GM21390 (cell line): ENCODE measurements at regions not wholly inside any gene's neighbourhood (a gene's known extent, or its start where the extent isn't known, plus 50 kb on each side); places are given as distances from the start of the nearest gene placed in this dataset.
"Not testable (repeated sequence)": the region's sequence is repeated elsewhere in the genome, so short reads cannot be mapped to it uniquely, and the experiment has no call there.

Source experiments
- ATAC-seq: cut with Tn5 transposase; IDR thresholded peaks from one replicate; pipeline ENCODE4 v1.9.1; 2021; ENCODE audit not compliant: unreplicated experiment

DNA sequence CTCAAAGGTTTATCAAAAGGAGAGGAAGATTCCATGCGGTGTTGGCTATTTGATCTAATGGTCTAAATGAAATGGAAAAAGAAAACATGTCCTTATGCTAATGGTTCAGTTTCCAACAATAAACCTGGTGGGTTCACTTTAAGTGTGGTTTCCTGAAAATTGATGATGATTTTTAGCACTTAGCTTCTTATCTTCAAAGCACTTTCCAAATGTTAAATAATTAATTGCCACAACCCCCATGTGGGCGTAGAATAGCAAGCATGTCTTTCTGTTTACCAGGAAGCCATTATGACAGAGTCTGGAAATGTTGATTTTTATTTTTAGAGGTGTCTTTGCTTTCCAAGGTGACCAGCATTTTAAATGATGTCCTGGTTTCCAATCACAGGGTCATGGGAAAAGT lies 134.8 kb upstream of the SLC4A4 start:
- ATAC-seq, result no peak

DNA sequence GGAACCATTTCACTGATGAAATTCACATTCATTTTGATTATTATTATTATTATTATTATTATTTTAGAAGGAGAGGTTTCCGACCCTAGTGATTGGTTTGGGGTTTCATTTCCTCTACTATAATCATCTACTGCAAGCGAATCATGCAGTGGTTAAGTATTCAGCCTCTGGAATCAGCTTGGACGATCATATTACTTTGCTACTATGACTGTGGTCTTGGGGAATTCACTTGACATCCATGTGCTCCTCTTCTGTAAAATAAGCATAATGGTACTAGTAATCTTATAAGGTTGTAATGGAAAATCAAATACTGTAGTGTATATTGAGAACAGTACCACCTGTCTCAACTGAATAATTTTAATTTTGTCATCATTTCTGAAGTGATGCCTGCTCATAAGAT lies 132.1 kb upstream of the SLC4A4 start:
- ATAC-seq, result no peak

DNA sequence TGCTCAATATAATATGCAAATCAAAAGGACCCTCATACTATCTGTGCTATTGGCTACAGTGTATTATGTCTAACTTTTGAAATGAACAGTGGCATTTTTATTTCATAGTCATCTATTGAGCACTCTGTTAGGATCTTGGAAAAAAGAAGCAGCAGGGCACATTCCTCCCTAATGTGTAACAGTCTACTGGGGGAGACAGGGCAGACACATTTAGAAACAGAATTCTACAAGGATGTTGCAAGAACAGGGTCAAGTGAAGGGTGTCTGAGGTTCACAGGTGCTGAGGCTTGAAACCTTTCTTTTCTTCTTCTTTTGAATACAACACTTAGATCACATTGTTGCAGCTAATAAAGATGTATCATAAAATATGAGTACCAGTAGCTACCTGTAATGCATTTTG lies 129.7 kb upstream of the SLC4A4 start:
- no peak for ATAC-seq

GRCh38 chr4:71210823-71211222 lies 128.0 kb upstream of the SLC4A4 start:
- ATAC-seq, result no peak

DNA sequence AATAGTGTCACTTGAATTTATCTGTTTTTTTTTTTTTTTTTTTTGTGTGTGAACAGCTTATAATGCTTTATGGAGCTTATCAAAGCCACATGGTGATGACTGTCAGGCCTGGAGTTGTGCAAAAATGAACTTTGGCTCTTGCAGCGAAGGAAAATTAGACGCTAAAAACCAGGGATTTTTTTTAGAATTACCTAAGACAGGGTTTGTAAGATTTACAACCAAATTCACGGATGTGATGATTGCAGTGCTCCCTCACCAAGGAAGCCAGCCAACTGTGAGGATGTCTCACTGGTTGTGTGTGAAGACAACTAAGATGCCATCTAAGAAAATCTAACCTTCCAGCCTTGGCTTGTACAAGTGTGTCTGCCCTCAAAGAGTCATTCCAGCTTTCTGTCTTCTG lies 127.1 kb upstream of the SLC4A4 start:
- no peak for ATAC-seq

- ATAC-seq, result no peak
These were observed 126.6 kb upstream of the SLC4A4 start for GRCh38 chr4:71212216-71212615.

DNA sequence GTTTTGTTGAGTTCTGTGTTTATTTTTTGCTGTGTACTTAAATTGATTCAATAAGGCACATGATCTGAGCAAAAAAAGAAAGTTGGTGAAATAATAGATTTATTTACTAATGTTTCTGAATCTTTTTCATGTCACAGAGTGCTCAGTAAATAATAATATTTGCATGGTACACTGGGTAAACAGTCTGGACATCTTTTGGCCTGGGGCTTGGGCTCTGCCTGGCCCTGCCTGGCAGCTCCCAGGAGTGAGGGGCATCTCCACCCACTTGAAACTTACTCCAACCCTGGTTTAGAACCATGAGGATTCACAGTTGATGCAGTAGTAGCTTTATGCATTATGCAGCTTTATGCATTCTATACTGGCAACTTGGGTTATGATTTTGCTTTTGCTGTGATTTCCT lies 124.2 kb upstream of the SLC4A4 start:
- no peak for ATAC-seq

DNA sequence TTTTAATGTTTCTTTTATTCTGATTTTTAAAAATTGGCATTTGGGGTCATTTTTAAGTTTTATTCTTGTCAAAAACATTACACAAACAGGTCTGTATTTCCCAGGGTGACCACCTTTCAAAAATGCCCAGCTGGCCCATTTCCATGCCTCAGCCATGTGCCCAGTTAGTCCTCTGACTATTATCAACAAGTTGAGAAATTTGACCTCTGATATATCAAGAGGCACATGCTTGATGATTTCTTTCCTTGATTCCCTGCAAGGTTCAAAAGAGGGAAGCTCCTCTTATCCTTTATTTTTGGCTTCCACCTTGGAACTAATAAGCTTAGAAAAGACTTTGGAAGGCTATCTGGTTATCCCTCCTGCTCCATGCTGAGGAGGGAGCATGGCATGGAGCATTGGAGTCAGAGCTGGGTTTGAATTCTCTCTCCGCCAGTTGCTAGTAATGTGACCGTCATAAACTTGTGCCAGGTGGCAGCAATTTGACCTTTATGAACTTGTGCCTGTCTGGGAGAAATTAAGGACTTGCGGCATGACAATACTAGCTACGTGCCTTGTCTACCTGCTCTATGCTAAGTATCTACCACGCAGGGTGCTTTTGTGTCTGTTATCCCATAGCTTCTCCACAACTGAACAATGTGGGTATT lies 122.4 kb upstream of the SLC4A4 start:
- no peak for ATAC-seq

DNA sequence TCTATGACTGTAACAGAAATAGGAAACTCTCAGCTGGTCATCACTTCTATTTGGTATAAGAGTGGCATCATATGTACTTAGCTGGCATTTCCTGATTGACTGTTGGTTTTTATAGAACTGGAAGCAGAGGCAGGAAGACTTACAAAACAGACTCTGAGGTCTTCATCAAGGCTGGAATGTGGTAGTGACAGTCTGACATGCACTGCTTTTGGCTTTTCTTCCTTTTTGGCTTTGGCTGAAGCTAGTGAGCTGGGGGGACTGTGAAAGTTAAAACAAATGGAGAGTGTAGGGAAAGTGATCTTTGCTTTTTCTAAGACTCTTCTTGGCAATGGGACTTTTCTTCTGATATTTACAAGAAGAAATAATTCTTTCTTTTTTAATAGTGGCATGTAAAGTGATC lies 121.1 kb upstream of the SLC4A4 start:
- no peak for ATAC-seq

DNA sequence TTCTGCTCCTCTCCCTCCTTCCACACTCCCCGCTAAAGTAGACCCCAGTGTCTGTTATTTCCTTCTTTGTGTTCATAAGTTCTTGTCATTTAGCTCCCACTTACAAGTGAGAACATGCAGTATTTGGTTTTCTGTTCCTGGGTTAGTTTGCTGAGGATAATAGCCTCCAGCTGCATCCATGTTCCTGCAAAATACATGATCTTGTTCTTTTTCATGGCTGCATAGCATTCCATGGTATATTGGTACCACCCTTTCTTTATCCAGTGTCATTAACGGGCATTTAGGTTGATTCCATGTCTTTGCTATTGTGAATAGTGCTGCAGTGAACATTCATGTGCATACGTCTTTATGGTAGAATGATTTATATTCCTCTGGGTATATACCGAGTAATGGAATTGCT lies 118.0 kb upstream of the SLC4A4 start:
- not testable (repeated sequence) for ATAC-seq

DNA sequence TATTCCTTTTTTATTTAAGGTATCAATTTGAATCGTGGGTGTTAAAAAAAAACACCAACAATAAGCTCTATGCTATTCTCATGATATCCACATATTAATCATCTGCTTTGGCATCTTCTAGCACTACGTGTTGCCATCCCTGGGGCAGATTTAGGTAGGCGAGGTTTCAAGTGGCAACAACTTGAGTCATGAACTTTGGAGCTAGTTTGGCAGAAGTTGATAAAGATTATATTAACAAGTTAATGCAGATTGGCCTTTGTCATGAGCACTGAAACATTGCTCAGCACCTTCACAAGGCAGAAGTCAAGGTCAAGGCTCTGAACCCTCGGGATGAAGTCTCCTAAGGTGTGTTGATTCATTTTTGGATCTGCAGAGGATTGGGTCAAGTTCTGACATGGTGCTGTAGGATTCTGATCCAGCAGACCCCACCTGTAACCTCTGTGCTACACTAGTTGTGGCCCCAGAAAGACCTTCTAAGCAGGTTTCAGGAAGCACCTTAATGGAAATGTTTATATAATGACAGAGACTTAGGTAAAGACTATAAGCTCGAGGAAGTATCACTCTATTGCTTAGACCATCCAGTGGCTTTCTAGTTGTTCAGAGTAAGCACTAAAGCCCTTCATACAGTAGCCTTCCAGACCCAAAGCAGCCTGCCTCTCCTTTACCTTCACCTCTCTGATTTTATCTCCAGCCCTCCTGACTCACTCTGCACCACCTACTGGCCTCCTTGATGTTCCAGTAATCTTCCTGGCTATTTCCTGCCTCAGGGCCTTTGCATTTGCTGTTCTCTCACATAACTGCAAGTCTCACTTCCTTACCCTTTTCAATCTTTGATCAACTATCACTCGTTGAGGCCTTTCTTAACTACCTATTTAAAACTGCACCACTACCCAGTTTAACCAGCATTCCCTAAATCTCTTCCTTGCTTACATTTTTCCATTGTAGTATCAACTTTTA lies 117.0 kb upstream of the SLC4A4 start:
- no peak for ATAC-seq

- ATAC-seq, result no peak
These were observed 116.2 kb upstream of the SLC4A4 start for GRCh38 chr4:71222661-71223060.

DNA sequence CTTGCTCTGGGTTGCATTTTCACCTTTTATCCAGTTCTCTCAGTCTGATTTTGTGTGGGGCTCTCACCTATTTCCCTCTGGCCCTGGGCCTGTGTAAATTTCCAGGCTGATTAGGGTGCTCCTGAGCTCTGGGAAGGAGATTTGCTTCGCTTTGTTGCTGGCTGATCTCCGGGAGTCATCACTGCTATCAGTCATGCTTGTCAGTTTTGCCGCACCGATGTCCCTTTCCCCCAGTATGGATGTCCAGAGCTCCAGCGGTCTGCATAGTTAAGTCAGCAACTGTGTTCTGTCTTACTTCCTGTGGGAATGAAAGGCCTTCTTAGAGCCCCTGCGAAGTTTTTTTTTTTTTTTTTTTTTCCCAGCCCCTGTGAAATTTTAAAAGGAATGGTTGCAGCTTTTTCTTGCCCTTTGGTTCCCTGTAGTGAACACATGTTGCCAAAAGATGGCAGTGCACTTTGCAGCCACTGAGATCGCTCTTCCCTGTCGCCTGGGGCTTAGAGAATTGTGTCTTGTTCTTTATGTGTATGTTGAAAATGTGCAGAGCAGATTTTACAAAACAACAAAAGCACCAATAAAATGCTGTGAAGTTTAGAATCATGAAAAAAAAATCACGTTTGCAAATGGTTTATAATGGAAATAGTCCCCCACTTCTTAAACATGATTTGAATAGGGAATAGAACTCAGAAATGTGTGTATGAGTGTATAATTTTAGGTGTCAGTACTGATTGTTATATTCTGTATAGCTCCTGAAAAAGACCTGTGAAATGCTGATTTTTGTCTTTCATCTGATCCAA lies 109.1 kb upstream of the SLC4A4 start:
- no peak for ATAC-seq

DNA sequence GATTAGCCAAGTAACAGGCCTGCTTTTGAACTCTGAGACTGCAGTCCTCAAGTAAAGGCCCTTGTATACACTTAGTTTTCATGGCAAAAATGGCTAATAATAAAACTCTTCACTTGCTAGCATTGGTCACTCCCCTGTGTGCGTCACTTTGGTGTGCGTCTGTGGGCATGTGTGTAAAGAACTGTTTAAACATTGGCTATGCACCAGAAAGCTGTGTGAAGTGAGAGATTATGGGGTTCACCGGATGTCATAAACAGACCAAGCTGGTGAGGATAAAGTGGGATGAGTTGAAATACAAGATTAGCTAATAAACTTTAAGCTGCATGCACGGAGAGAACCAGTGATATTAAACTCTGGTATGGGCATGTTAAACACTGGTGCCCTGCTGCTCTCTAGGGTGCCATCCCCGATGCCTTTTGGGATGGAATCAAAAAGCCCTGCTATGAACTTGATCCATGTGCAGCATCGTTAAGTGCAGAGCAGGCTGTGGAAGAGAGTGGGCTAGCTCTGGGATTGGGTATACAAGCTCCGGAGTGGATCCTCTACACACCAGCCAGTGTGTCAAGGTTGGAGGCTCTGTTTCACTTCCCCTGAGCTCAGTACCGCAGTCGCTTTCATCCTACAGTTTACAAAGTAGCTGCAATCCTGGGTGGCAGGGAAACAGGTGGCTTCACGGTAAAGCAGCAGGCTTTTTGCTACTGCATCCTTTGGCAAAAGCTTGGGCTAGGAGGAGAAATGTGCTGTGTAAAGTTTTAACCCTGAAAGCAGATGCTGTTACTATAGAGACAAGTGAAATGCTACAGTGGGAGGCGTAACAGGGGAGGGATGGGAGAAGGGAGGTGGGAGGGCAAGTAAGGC lies 108.3 kb upstream of the SLC4A4 start:
- ATAC-seq, result no peak

DNA sequence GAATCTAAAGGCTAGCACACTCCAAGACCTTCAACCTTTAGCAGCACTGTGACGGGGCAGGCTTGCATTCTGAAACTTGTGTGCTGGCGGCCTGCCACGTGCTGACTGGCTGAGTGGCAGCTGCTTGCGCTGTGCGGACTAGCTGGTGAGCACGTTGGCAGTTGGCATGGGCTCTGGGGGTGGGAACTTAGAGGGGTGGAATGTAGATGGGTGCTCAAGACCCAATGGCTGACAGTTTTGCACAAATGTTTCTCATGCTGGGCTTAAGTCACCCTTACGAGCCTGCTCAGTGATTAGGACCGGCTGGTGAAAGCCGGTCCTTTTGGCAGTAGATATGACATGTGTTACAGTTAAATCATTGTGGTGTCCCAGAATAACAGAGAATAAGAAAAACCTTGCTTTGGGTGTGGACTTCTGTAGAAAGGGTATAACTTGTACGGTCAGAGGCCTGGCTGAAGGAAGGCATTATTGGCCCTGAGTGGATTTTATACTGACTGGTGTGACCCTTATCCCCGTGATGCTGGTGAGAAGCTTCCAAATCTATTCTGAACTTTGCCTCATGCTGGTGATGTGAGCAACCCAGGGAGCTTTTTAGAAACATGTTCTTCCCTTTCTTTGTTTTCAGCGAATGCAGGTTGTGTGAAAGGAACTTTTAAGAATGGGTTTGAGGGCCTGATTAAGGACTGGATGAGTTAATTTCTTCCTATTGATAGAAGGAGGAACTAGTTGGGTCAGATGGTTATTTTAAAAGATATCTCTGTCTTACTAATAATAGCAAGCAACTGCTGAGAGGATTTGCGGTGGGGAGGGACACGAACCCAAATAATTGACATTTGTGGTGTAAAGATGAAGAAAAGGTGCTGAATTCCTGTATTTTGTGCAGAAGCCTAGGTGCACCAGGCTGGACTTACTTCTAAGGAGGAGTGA lies 107.4 kb upstream of the SLC4A4 start:
- no peak for ATAC-seq

DNA sequence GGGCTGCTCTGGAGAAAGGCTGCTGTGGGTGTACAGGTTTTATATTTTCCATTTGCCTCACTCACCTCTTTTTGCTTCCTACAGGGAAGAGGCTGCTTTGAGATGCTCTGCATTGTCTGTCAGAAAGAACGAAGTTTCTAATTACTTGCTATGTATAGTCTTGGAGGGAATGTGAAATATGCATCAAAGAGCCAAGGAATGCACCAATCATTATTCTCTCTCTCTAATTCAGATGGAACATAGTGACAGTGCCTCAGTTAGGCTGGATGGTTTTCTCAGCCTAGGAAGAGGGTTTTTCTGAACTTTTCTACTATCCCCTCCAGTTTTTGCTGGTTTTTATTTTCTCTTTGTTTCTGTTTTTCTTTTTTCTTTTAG lies 106.8 kb upstream of the SLC4A4 start:
- ATAC-seq, result no peak

- no peak for ATAC-seq
These were observed 106.0 kb upstream of the SLC4A4 start for GRCh38 chr4:71232846-71233245.

DNA sequence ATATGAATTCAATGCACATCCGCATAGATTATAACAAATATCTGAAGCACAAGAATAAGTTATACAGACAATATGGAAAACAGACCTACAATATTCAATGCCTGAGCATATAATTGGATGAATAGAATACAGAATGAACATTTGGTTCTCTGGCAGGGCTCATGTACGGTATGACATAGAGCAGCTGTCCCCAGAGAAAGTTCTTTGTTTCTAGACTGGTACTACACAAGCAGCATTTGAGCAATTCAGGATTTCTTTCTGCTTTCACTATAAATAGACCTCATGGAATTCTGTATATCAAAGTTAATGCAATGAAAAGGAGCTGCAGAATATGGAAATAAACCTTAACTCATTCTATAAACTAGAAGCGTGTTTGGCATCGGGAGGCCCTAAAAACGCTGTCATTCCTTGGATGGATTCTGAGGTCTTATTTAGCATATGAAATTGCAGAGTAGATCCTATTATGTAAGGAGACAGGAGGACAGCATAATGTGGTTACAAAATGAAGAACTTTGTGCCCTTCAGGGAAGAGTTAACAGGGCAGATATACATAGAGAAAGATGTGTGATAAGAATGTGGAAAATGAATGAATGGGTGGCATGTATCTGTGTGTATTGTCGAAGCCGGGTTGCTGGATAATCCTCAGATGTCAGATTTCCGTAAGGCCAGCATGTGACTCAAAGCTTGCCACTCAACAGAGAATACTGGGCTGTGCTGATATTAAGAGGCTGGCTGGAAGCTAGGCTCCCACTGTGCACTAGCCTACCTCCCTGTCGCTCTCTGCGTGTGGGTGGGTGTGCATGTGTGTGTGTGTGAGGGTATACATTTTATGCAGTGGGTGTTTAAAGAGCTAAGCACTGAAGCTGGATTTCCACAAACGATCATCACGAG lies 103.3 kb upstream of the SLC4A4 start:
- ATAC-seq, result no peak

GRCh38 chr4:71236226-71236625 lies 102.6 kb upstream of the SLC4A4 start:
- ATAC-seq, result no peak
